ENCODE measurements at regions not wholly inside any gene's neighbourhood (a gene's known extent, or its start where the extent isn't known, plus 50 kb on each side); places are given as distances from the start of the nearest gene placed in this dataset.
"Not testable (repeated sequence)": the region's sequence is repeated elsewhere in the genome, so short reads cannot be mapped to it uniquely, and the experiment has no call there.

DNA sequence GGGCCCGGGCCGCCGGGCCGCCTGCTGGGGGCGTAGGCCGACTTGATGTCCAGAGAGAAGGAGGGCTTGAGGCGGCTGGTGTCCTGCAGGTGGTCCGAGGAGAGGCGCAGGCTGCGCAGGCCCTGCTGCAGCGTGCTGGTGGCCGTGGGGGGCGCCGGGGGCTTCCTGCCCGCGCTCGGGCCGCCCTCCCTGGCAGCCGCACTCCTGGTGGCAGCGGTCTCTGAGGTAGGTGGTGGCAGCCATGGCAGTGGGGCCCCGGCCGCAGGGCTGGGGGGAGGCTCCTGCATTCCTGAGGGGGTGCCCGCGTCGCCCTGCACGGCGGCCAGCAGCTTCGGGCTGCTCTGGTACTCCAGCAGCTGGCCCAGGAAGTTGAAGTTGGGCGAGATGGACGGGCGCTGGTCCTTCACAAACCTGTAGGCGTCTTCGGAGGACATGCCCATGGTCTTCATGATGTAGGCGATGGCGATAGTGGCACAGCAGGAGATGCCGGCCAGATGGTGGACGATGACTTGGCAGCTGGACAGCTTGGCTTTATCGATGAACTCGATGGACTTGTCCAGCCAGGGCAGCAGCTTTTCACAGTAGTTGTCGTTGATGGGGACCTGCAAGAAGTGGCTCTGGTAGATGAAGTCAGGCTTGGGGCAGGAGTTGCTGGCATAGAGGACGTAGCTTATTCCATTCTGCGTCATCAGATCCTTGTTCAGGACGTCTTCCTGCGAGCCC, 136.1 kb upstream of the PTPN20 start:
- not testable (repeated sequence) for TF ChIP-seq POLR2AphosphoS5 (IDR thresholded peaks at IDR 0.05; ENCODE audit: low read depth); CTCF (IDR thresholded peaks at IDR 0.05; ENCODE audit: insufficient read depth, low read length); SPI1 (IDR thresholded peaks at IDR 0.05; ENCODE audit: borderline replicate concordance, low read depth); GABPA (IDR thresholded peaks at IDR 0.05; ENCODE audit: low read depth)
- TF ChIP-seq, protein P1, sequence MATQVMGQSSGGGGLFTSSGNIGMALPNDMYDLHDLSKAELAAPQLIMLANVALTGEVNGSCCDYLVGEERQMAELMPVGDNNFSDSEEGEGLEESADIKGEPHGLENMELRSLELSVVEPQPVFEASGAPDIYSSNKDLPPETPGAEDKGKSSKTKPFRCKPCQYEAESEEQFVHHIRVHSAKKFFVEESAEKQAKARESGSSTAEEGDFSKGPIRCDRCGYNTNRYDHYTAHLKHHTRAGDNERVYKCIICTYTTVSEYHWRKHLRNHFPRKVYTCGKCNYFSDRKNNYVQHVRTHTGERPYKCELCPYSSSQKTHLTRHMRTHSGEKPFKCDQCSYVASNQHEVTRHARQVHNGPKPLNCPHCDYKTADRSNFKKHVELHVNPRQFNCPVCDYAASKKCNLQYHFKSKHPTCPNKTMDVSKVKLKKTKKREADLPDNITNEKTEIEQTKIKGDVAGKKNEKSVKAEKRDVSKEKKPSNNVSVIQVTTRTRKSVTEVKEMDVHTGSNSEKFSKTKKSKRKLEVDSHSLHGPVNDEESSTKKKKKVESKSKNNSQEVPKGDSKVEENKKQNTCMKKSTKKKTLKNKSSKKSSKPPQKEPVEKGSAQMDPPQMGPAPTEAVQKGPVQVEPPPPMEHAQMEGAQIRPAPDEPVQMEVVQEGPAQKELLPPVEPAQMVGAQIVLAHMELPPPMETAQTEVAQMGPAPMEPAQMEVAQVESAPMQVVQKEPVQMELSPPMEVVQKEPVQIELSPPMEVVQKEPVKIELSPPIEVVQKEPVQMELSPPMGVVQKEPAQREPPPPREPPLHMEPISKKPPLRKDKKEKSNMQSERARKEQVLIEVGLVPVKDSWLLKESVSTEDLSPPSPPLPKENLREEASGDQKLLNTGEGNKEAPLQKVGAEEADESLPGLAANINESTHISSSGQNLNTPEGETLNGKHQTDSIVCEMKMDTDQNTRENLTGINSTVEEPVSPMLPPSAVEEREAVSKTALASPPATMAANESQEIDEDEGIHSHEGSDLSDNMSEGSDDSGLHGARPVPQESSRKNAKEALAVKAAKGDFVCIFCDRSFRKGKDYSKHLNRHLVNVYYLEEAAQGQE (IDR thresholded peaks at IDR 0.05; ENCODE audit: insufficient replicate concordance, low read depth), result not testable (repeated sequence)
